Natural killer cell (primary cell): ENCODE measurements at regions not wholly inside any gene's neighbourhood (a gene's known extent, or its start where the extent isn't known, plus 50 kb on each side); places are given as distances from the start of the nearest gene placed in this dataset.

ENCODE experiments used
- ATAC-seq, 3 donors: fragments of 150-1000 bp in 2 of 3; fragments of 200-7000 bp in 1 of 3; cut with Tn5 transposase; 1 replicate in 1 of 3; 2 replicates in 2 of 3; pipeline ENCODE4 v1.10.0; 2021; ENCODE audit warnings: mild to moderate bottlenecking in 2 of 3, moderate library complexity in 2 of 3
- DNase-seq, 2 donors: peaks; one replicate each; pipeline versions ENCODE4 v3.0.0 to v3.0.0-alpha.2; 2013 to 2021; ENCODE audit warnings: mixed read lengths in 1 of 2
- H3K27ac ChIP-seq: one replicate; pipeline ENCODE4 v1.5.1; 2013; ENCODE audit warnings: mild to moderate bottlenecking, low read length
- H3K27me3 ChIP-seq: one replicate; pipeline ENCODE4 v1.6.1; 2013; ENCODE audit warnings: low read length; ENCODE audit not compliant: control insufficient read depth, insufficient read depth
- H3K36me3 ChIP-seq: one replicate; pipeline ENCODE4 v1.6.1; 2013; ENCODE audit warnings: low read length; ENCODE audit not compliant: control insufficient read depth, insufficient read depth
- H3K4me1 ChIP-seq: one replicate; pipeline ENCODE4 v1.6.1; 2013; ENCODE audit warnings: low read length; ENCODE audit not compliant: control insufficient read depth, insufficient read depth
- H3K4me3 ChIP-seq: one replicate; pipeline ENCODE4 v1.5.1; 2013; ENCODE audit warnings: low read length
- H3K9me3 ChIP-seq: one replicate; pipeline ENCODE4 v1.6.1; 2013; ENCODE audit warnings: low read length; ENCODE audit not compliant: control insufficient read depth, insufficient read depth
- H3K27ac Mint-ChIP-seq, 2 donors: one replicate each; pipeline ENCODE4 v1.8.0; 2022; ENCODE audit warnings: mild to moderate bottlenecking in 2 of 2, mixed read lengths in 2 of 2, moderate library complexity in 1 of 2
- H3K27me3 Mint-ChIP-seq, 2 donors: one replicate each; pipeline ENCODE4 v1.8.0; 2022; ENCODE audit warnings: low read depth in 2 of 2, mixed read lengths in 2 of 2
- H3K36me3 Mint-ChIP-seq: one replicate; pipeline ENCODE4 v1.8.0; 2022; ENCODE audit warnings: mixed read lengths
- H3K4me1 Mint-ChIP-seq, 2 donors: one replicate each; pipeline ENCODE4 v1.8.0; 2022; ENCODE audit warnings: mixed read lengths in 2 of 2
- H3K4me3 Mint-ChIP-seq: one replicate; pipeline ENCODE4 v1.8.0; 2022; ENCODE audit warnings: mild to moderate bottlenecking, moderate library complexity, mixed read lengths
- H3K9me3 Mint-ChIP-seq, 2 donors: one replicate each; pipeline ENCODE4 v1.8.0; 2022; ENCODE audit warnings: mixed read lengths in 2 of 2
- WGBS: methylation state at CpG from one replicate; pipeline ENCODE4 v1.1.7; 2013; ENCODE audit warnings: missing lambda C conversion rate; ENCODE audit not compliant: insufficient coverage; 5-methylcytosine and 5-hydroxymethylcytosine counted together
- intact Hi-C: fragments of 100-400 bp; cut with micrococcal nuclease; formaldehyde crosslinking; loops from one replicate; pipeline ENCODE4 v1.14.2; 2022
- TF ChIP-seq, protein P1 (sequence below): fragments of 200-600 bp; IDR thresholded peaks from one replicate; pipeline ENCODE4 v1.8.0; 2022; ENCODE audit warnings: antibody characterized with exemption

DNA sequence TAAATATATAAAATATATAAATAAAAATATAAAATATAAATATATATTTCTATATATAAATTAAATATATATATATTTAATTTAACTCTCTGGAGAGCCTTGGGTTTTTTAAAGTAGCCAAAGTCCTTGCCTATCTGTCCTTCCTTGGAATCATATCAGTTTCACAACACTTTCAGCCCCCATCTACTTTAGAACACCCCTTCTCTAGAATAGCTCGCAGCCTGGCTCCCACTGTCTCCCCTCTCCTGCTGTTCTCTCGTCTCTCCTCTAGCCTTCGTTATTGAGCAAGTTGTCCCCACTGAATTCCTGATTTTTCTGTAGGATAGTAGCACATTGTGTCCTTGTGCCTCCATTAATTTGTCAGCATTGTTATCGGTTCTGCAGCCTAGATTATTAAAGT lies 677.0 kb downstream of the RNF144A start:
- no peaks in the 10 kb centered on the region for H3K27me3 ChIP-seq
- Mint-ChIP-seq H3K9me3 (no peaks in the 10 kb centered on the region), H3K27ac (no peak overlapping the region), H3K4me1 (peaks cover 0 to 5% of the 10 kb centered on the region in 2 donors), H3K4me3 (no peak overlapping the region), H3K27me3 (no peaks in the 10 kb centered on the region), H3K36me3 (no peaks in the 10 kb centered on the region)
- no peaks in the 10 kb centered on the region for H3K9me3 ChIP-seq
- TF ChIP-seq, protein P1, sequence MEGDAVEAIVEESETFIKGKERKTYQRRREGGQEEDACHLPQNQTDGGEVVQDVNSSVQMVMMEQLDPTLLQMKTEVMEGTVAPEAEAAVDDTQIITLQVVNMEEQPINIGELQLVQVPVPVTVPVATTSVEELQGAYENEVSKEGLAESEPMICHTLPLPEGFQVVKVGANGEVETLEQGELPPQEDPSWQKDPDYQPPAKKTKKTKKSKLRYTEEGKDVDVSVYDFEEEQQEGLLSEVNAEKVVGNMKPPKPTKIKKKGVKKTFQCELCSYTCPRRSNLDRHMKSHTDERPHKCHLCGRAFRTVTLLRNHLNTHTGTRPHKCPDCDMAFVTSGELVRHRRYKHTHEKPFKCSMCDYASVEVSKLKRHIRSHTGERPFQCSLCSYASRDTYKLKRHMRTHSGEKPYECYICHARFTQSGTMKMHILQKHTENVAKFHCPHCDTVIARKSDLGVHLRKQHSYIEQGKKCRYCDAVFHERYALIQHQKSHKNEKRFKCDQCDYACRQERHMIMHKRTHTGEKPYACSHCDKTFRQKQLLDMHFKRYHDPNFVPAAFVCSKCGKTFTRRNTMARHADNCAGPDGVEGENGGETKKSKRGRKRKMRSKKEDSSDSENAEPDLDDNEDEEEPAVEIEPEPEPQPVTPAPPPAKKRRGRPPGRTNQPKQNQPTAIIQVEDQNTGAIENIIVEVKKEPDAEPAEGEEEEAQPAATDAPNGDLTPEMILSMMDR, result no peak
- H3K4me1 ChIP-seq, result no peaks in the 10 kb centered on the region
- 98% methylated on average over 3 of the region's 4 CpGs for WGBS
- no peaks in the 10 kb centered on the region for H3K36me3 ChIP-seq
- DNase-seq (no peak), ATAC-seq (no peak)
- H3K4me3 ChIP-seq, result no peak overlapping the region
- H3K27ac ChIP-seq, result no peak overlapping the region
- intact Hi-C loops, result no loop called here

DNA sequence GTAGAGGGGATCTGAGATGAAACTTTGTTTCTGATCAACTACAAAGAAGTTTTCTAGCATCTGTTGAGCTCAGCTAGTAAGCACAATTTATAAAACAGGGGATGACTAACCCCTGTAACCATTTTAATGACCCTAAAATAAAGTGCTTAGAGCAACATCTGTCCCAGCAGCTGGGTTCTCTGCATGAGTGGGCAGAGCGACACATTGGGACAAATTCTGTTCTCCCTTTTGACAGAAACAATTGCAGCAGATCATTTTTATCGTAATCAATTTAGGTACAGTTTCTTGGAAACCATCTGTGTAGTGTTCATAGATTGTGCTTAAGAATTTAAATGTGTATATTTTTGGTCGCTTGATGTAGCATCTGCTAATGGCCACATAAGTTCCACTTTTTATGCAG lies 678.0 kb downstream of the RNF144A start:
- H3K9me3 ChIP-seq, result no peaks in the 10 kb centered on the region
- Mint-ChIP-seq H3K4me1 (peaks cover 0 to 5% of the 10 kb centered on the region in 2 donors), H3K27me3 (no peaks in the 10 kb centered on the region), H3K9me3 (no peaks in the 10 kb centered on the region), H3K27ac (no peak overlapping the region), H3K36me3 (no peaks in the 10 kb centered on the region), H3K4me3 (no peak overlapping the region)
- H3K36me3 ChIP-seq, result no peaks in the 10 kb centered on the region
- 83% methylated on average over 3 of the region's 3 CpGs for WGBS
- DNase-seq (no peak), ATAC-seq (no peak)
- H3K27me3 ChIP-seq, result no peaks in the 10 kb centered on the region
- TF ChIP-seq, protein P1, result no peak
- no peak overlapping the region for H3K4me3 ChIP-seq
- no peaks in the 10 kb centered on the region for H3K4me1 ChIP-seq
- H3K27ac ChIP-seq, result no peak overlapping the region
- intact Hi-C loops, result no loop called here

DNA sequence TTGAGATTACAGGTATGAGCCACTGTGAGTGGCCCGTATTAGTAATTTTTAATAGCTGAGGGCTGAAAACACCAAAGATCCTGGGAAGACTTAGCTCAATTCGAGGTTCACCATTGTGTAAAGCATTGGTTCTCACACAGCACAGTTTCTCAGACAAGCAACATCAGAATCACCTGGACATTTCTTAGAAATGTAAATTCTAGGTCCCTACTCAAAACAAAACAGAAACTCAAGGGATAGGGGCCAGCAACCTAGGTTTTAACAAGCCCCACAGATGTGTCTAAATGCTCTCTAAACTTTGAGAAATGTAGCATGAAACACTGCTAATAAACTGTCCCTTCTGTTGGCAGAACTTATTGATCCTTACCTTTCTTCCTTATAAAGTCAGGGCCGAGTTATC lies 681.2 kb downstream of the RNF144A start:
- no peak overlapping the region for H3K27ac ChIP-seq
- intact Hi-C loops, result no loop called here
- DNase-seq, result no peak
- no peak for ATAC-seq
- TF ChIP-seq, protein P1, result no peak
- H3K36me3 ChIP-seq, result no peaks in the 10 kb centered on the region
- Mint-ChIP-seq H3K36me3 (no peaks in the 10 kb centered on the region), H3K9me3 (no peaks in the 10 kb centered on the region), H3K4me3 (no peak overlapping the region), H3K27ac (no peak overlapping the region), H3K27me3 (no peaks in the 10 kb centered on the region), H3K4me1 (peaks cover 0 to 5% of the 10 kb centered on the region in 2 donors)
- no peak overlapping the region for H3K4me3 ChIP-seq
- no peaks in the 10 kb centered on the region for H3K27me3 ChIP-seq
- H3K4me1 ChIP-seq, result no peaks in the 10 kb centered on the region
- H3K9me3 ChIP-seq, result no peaks in the 10 kb centered on the region
- 89% methylated on average over 3 of the region's 3 CpGs for WGBS

DNA sequence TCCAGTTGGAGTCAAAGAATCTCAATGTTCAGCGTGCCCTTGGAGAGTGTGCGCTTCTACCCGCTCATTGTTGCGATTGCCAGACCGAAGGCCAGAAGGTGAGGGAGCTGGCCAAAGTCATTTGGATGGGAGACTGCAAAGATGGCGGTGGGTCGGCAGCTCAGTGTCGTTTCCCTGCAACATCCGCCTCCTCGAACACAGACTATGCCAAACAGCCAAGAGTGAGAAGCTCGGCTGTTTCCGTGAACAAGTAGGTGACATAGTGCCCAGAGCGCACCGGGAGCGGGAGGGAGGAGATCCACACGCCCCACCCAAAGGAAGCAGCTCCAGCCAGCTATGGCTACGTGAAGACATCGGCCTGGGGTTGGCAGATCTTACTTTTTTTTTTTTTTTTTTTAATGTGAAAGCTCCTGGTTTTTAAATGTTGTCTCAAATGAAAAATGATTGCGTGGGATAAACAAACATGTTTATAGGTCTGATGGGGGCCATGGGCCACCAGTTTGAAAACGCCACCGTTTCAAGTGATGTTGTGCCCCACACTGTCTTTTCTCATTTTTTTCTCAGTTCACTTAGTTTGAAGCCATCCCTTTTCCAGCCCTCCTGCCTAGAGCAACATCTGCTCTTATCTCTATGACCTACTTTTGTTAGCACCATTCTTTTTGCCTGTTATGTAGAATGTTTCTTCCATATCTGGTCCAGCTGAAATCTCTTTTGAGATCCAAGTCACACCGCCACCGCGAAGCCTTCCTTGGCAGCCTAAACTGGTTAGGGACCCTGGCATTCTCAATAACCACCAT lies 682.4 kb downstream of the RNF144A start:
- Histone ChIP-seq H3K4me1 (no peaks in the 10 kb centered on the region), H3K27me3 (no peaks in the 10 kb centered on the region), H3K9me3 (no peaks in the 10 kb centered on the region), H3K27ac (no peak overlapping the region), H3K4me3 (no peak overlapping the region), H3K36me3 (no peaks in the 10 kb centered on the region)
- Mint-ChIP-seq H3K27me3 (no peaks in the 10 kb centered on the region), H3K27ac (no peak overlapping the region), H3K4me1 (no peaks in the 10 kb centered on the region), H3K9me3 (no peaks in the 10 kb centered on the region), H3K36me3 (no peaks in the 10 kb centered on the region), H3K4me3 (no peak overlapping the region)
- intact Hi-C loops, result no loop called here
- WGBS, result 98% methylated on average over 24 of the region's 24 CpGs
- TF ChIP-seq, protein P1, result no peak
- no peak for ATAC-seq
- no peak for DNase-seq
